H1 (cell line): ENCODE measurements at regions not wholly inside any gene's neighbourhood (a gene's known extent, or its start where the extent isn't known, plus 50 kb on each side); places are given as distances from the start of the nearest gene placed in this dataset.

Experiments used
- RNF2 ChIP-seq: fragments of 200-900, 300-1000 bp; sonication (generic); IDR thresholded peaks from 2 replicates; pipeline ENCODE4 v1.7.1; 2016; ENCODE audit warnings: borderline replicate concordance, low read depth, mild to moderate bottlenecking, antibody characterized with exemption, low read length; ENCODE audit not compliant: poor library complexity, severe bottlenecking; ENCODE audit errors: missing control alignments

DNA sequence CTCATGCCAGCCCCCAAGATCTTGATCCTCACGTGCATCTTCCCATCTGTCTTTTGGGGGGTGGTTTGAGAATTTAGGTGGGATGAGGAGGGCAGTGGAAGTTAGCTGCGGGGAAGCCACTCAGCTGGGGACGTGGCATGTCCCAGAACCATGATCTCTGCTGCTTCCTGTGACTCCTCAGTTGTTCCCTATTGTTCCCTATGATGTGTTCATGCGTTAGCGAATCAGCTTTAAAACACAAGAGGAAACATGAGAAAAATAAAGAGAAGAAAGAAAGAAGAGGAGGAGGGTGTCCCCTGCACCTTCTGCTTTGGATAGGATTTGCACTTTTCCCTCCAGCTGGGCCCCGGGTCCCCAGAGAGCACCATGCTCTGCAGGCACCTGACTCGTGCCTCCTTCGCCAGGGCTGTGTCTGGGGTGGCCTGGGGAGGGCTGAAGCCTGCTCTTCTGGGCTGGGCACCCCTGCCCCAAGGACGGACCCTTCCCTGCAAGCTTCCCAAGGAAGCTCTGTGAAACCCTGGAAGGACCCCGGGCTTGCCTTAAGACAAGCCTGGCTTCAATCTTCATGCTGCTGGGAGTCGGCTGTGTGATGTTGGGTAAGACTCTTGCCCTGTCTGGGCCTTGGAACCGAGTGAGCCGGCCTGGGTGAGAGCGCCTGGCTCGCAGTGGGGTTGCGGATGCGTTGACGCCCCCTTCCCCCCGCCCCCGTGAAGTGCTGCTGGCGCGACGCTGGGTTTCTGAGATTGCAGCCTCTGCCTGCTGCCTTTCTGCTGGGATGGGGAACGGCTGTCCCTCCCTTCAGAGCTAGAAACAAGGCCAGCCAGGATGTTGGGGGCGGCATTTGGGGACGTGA, 62.8 kb upstream of the CIBAR2 start (continued):
- no peak for TF ChIP-seq RNF2
